Nephron progenitor cell (in vitro differentiated cells): ENCODE measurements at regions not wholly inside any gene's neighbourhood (a gene's known extent, or its start where the extent isn't known, plus 50 kb on each side); places are given as distances from the start of the nearest gene placed in this dataset.

ENCODE experiments used
- DNase-seq: peaks from one replicate; pipeline ENCODE4 v3.0.0; 2021
- H3K27ac Mint-ChIP-seq: 2 replicates; pipeline ENCODE4 v1.8.0; 2021; ENCODE audit warnings: mild to moderate bottlenecking, moderate library complexity, mixed read lengths
- H3K27me3 Mint-ChIP-seq: 2 replicates; pipeline ENCODE4 v1.8.0; 2021; ENCODE audit warnings: mild to moderate bottlenecking, low read depth, mixed read lengths; ENCODE audit not compliant: poor library complexity
- H3K36me3 Mint-ChIP-seq: 2 replicates; pipeline ENCODE4 v1.8.0; 2021; ENCODE audit warnings: low read depth, mixed read lengths
- H3K4me1 Mint-ChIP-seq: 2 replicates; pipeline ENCODE4 v1.8.0; 2021; ENCODE audit warnings: mixed read lengths
- H3K4me3 Mint-ChIP-seq: 2 replicates; pipeline ENCODE4 v1.8.0; 2021; ENCODE audit warnings: mild to moderate bottlenecking, moderate library complexity, mixed read lengths
- H3K9me3 Mint-ChIP-seq: 2 replicates; pipeline ENCODE4 v1.8.0; 2021; ENCODE audit warnings: mild to moderate bottlenecking, moderate library complexity, mixed read lengths
- TF ChIP-seq, protein P1 (sequence below): fragments of 200-600 bp; sonication (generic); IDR thresholded peaks from 2 replicates; pipeline ENCODE4 v1.5.0; 2021; ENCODE audit warnings: antibody characterized with exemption

DNA sequence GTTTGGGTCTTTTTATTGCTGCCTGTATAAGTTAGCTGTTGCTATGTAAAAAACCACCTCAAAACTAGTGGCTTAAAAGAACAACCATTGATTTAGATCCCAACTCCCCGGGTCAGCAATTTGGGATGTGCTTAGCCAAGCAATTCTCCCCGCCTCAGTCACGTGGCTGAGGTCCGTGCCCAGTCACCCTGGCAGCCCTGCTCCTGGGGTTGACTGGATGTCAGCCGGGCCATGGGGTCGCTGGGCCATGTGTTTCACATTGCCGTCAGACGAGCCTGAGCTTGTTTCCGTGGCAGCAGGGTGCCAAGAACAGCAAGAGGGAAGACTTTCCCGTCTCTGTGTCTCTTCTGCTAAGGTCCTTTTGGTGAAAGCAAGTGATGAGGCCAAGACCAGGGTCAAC, 345.7 kb upstream of the FAT1 start:
- peak; percentile 19 for DNase-seq
- peaks cover 18% of the 10 kb centered on the region for H3K4me1 Mint-ChIP-seq
- H3K9me3 Mint-ChIP-seq: no peaks in the 10 kb centered on the region
- no peak overlapping the region for H3K4me3 Mint-ChIP-seq
- TF ChIP-seq, protein P1, sequence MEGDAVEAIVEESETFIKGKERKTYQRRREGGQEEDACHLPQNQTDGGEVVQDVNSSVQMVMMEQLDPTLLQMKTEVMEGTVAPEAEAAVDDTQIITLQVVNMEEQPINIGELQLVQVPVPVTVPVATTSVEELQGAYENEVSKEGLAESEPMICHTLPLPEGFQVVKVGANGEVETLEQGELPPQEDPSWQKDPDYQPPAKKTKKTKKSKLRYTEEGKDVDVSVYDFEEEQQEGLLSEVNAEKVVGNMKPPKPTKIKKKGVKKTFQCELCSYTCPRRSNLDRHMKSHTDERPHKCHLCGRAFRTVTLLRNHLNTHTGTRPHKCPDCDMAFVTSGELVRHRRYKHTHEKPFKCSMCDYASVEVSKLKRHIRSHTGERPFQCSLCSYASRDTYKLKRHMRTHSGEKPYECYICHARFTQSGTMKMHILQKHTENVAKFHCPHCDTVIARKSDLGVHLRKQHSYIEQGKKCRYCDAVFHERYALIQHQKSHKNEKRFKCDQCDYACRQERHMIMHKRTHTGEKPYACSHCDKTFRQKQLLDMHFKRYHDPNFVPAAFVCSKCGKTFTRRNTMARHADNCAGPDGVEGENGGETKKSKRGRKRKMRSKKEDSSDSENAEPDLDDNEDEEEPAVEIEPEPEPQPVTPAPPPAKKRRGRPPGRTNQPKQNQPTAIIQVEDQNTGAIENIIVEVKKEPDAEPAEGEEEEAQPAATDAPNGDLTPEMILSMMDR: no peak
- H3K36me3 Mint-ChIP-seq: no peaks in the 10 kb centered on the region
- H3K27ac Mint-ChIP-seq: no peak overlapping the region
- H3K27me3 Mint-ChIP-seq: peaks cover 4% of the 10 kb centered on the region

DNA sequence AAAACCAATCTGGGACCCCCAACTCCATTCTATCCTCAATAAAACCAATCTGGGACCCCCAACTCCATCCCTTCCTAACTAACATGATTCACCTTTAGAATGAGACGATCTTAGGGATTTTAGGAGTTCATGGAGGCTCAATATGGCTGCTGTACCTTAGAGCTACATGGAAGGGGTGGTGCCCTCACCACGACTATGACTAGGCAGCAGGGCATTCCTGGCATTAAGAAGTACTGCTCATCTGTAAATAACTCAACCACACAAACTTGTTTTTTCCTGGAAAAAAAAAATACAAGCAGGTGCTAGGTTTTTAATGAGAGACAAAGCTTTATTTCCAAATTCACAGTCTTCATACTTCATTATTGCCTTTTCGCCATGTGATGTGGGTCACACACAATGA, 346.5 kb upstream of the FAT1 start:
- H3K27me3 Mint-ChIP-seq: peaks cover 5% of the 10 kb centered on the region

DNA sequence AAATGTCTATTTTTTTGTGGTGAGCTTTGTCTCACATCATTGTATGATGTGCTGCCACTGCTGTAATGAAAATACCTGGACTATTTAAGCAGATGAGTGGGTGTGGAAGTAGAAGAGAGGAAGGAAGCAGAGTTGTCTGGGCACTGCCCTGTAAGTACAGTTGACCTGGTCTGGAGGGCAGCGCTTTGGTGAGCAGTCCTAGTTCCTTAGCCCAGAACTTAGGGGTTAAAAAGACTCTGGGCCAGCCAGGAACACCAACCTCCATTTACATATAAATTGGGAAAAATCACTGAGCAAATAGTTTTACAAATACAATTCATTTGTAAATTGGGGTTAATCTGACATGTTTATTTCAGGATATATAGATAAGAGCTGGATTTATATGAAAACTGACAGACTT, 347.1 kb upstream of the FAT1 start:
- peak overlapping the region; percentile 18 for H3K27ac Mint-ChIP-seq
- H3K9me3 Mint-ChIP-seq: no peaks in the 10 kb centered on the region
- DNase-seq: no peak
- H3K36me3 Mint-ChIP-seq: no peaks in the 10 kb centered on the region
- peaks cover 5% of the 10 kb centered on the region for H3K27me3 Mint-ChIP-seq
- no peak overlapping the region for H3K4me3 Mint-ChIP-seq
- TF ChIP-seq, protein P1: no peak
- H3K4me1 Mint-ChIP-seq: peaks cover 18% of the 10 kb centered on the region

More for the DNA sequence above, 346.5 kb upstream of the FAT1 start:
- DNase-seq: no peak
- H3K4me1 Mint-ChIP-seq: peaks cover 18% of the 10 kb centered on the region
- no peaks in the 10 kb centered on the region for H3K9me3 Mint-ChIP-seq
- no peak overlapping the region for H3K27ac Mint-ChIP-seq
- no peaks in the 10 kb centered on the region for H3K36me3 Mint-ChIP-seq
- TF ChIP-seq, protein P1: no peak
- no peak overlapping the region for H3K4me3 Mint-ChIP-seq

DNA sequence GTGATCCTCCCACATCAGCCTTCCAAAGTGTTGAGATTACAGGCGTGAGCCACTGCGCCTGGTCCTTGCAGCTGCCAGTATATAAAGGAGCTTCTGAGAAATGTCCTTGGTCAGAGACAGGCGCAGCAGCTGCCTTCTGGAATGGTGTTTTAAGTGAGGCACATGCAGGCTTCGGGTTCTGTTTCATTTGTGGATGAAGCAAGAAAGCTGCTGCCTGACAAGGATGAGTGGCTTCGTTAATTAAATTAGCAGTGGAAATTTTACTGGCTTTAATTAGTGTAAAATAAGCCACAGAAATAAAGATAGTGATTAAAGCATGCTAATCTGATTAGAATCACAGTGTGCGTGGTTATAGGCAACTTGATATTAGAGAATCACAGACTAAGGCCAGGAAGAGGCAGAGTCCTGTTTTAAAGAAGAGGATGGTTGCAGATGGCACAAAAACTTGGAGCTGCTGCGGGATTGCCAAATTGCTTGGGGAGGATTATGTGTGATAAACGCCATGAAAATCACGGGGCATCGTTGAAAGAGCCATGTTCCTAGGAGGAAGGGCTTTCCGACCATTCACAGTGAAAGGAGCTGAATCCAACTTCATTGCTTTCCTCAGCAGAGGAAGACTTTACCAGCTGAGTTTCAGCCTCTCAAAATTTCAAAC, 348.4 kb upstream of the FAT1 start:
- Mint-ChIP-seq H3K27me3 (peaks cover 5% of the 10 kb centered on the region), H3K27ac (no peak overlapping the region), H3K4me3 (no peak overlapping the region), H3K36me3 (no peaks in the 10 kb centered on the region), H3K4me1 (peaks cover 18% of the 10 kb centered on the region), H3K9me3 (no peaks in the 10 kb centered on the region)
- TF ChIP-seq, protein P1: no peak
- DNase-seq: no peak

DNA sequence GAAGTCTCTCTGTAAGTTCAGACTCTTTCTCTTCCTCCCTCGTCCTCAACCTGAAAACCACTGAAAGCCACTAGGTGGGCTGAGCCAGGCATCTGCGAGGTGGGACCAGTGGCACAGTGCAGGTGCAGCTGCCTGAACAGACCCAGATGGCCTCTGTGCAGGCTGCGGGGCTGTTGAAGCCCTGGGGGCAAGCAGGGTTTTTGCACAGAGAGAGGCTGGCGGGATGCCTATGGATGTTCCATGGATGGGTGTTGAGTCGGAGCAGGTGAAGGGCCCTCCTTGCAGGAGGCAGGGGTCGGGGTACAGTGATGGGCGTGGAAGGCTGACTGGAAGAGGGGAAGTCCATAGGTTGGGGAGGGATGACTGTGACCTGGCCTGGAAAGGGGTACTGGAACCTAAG, 350.2 kb upstream of the FAT1 start:
- Mint-ChIP-seq H3K27ac (no peak overlapping the region), H3K27me3 (peaks cover 5% of the 10 kb centered on the region), H3K4me1 (peaks cover 32% of the 10 kb centered on the region), H3K36me3 (no peaks in the 10 kb centered on the region), H3K4me3 (no peak overlapping the region), H3K9me3 (no peaks in the 10 kb centered on the region)
- TF ChIP-seq, protein P1: no peak
- DNase-seq: no peak

DNA sequence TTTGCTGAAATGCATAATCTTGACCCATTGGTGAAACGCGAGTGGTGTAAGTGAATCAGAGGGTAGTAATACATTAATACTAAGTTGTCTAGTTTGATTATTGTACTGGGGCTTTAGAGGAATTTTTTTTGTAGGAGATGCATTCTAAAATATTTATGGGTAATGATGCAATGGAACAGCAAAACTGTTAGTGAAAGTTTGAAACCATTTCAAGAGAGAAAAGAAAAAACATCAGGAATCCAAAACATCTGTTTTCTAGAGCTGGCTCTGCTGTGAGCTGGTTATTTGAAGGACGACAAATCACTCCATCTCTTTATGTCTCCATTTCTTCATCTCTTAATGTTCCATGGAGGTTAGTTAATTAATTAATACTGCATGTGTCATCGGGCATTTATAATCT, 351.9 kb upstream of the FAT1 start:
- Mint-ChIP-seq H3K4me1 (peaks cover 26% of the 10 kb centered on the region), H3K27ac (no peak overlapping the region), H3K36me3 (no peaks in the 10 kb centered on the region), H3K27me3 (peaks cover 5% of the 10 kb centered on the region), H3K4me3 (no peak overlapping the region), H3K9me3 (no peaks in the 10 kb centered on the region)
- TF ChIP-seq, protein P1: no peak
- DNase-seq: no peak
